Mesenchymal stem cell (in vitro differentiated cells and primary cell): ENCODE measurements at regions not wholly inside any gene's neighbourhood (a gene's known extent, or its start where the extent isn't known, plus 50 kb on each side); places are given as distances from the start of the nearest gene placed in this dataset.
"Not testable (repeated sequence)": the region's sequence is repeated elsewhere in the genome, so short reads cannot be mapped to it uniquely, and the experiment has no call there.

Experiments
- DNase-seq: peaks from one replicate; pipeline ENCODE4 v3.0.0-alpha.2; 2013
- H2AFZ ChIP-seq: one replicate; pipeline ENCODE4 v1.6.1; 2013; ENCODE audit warnings: low read depth, mild to moderate bottlenecking, control low read depth, inconsistent platforms, low read length, moderate library complexity
- H2AK5ac ChIP-seq: 2 replicates; pipeline ENCODE4 v1.6.1; 2013; ENCODE audit warnings: low read length, moderate library complexity, mild to moderate bottlenecking, inconsistent platforms; ENCODE audit not compliant: severe bottlenecking
- H2BK120ac ChIP-seq: one replicate; pipeline ENCODE4 v1.6.1; 2013; ENCODE audit warnings: low read depth, mild to moderate bottlenecking, inconsistent platforms, low read length, moderate library complexity
- H2BK12ac ChIP-seq, 2 experiments: one replicate each; pipeline ENCODE4 v1.6.1; 2013; ENCODE audit warnings: inconsistent platforms in 2 of 2, low read length in 2 of 2, mild to moderate bottlenecking in 2 of 2, moderate library complexity in 2 of 2, control low read depth in 1 of 2
- H2BK15ac ChIP-seq: one replicate; pipeline ENCODE4 v1.6.1; 2013; ENCODE audit warnings: mild to moderate bottlenecking, low read depth, inconsistent platforms; ENCODE audit not compliant: poor library complexity, severe bottlenecking
- H2BK5ac ChIP-seq: 2 replicates; pipeline ENCODE4 v1.6.1; 2013; ENCODE audit warnings: low read depth, mild to moderate bottlenecking, low read length, control low read depth, inconsistent platforms; ENCODE audit not compliant: poor library complexity, severe bottlenecking
- H3K14ac ChIP-seq, 2 experiments: one replicate each; pipeline ENCODE4 v1.6.1; 2013; ENCODE audit warnings: inconsistent platforms in 2 of 2, low read length in 2 of 2, control low read depth in 1 of 2, mild to moderate bottlenecking in 1 of 2, moderate library complexity in 1 of 2
- H3K18ac ChIP-seq, 2 experiments: one replicate each; pipeline ENCODE4 v1.6.1; 2013; ENCODE audit warnings: inconsistent platforms in 2 of 2, low read length in 2 of 2, control low read depth in 1 of 2, low read depth in 1 of 2, mild to moderate bottlenecking in 1 of 2
- H3K23ac ChIP-seq, 2 experiments: one replicate each; pipeline ENCODE4 v1.6.1; 2013; ENCODE audit warnings: inconsistent platforms in 2 of 2, low read length in 2 of 2, mild to moderate bottlenecking in 2 of 2, moderate library complexity in 2 of 2, control low read depth in 1 of 2
- H3K27ac ChIP-seq: 2 replicates; pipeline ENCODE4 v1.5.1; 2013; ENCODE audit warnings: mild to moderate bottlenecking, moderate library complexity, low read length, control low read depth, inconsistent platforms; ENCODE audit not compliant: poor library complexity, severe bottlenecking
- H3K27me3 ChIP-seq, 2 experiments: 2 replicates each; pipeline versions ENCODE4 v1.6.1 to v1.7.0; 2013; ENCODE audit warnings: low read length in 2 of 2, mild to moderate bottlenecking in 2 of 2, moderate library complexity in 2 of 2, control low read depth in 1 of 2, inconsistent platforms in 1 of 2; ENCODE audit not compliant: control insufficient read depth in 1 of 2, insufficient read depth in 1 of 2
- H3K36me3 ChIP-seq, 2 experiments: 2 replicates each; pipeline versions ENCODE4 v1.6.1 to v1.7.0; 2013; ENCODE audit warnings: low read length in 2 of 2, control low read depth in 1 of 2, inconsistent platforms in 1 of 2, low read depth in 1 of 2, mild to moderate bottlenecking in 1 of 2; ENCODE audit not compliant: insufficient read depth in 2 of 2, control insufficient read depth in 1 of 2
- H3K4ac ChIP-seq, 2 experiments: one replicate each; pipeline ENCODE4 v1.6.1; 2013; ENCODE audit warnings: inconsistent platforms in 2 of 2, low read length in 2 of 2, mild to moderate bottlenecking in 2 of 2, moderate library complexity in 2 of 2, control low read depth in 1 of 2, low read depth in 1 of 2
- H3K4me1 ChIP-seq: 2 replicates; pipeline ENCODE4 v1.6.1; 2013; ENCODE audit warnings: low read depth, low read length, control low read depth; ENCODE audit not compliant: control insufficient read depth, insufficient read depth
- H3K4me2 ChIP-seq: 2 replicates; pipeline ENCODE4 v1.6.1; 2013; ENCODE audit warnings: low read length, mild to moderate bottlenecking, inconsistent platforms; ENCODE audit not compliant: poor library complexity, severe bottlenecking
- H3K4me3 ChIP-seq, 2 experiments: 2 replicates each; pipeline versions ENCODE4 v1.5.1 to v1.7.0; 2013; ENCODE audit warnings: low read length in 2 of 2, mild to moderate bottlenecking in 2 of 2, control low read depth in 1 of 2, low read depth in 1 of 2; ENCODE audit not compliant: insufficient read depth in 1 of 2
- H3K79me1 ChIP-seq: replicated peaks from 2 replicates; pipeline ENCODE4 v1.6.1; 2013; ENCODE audit warnings: mild to moderate bottlenecking, control low read depth, low read length, inconsistent platforms; ENCODE audit not compliant: poor library complexity, severe bottlenecking
- H3K9ac ChIP-seq: 2 replicates; pipeline ENCODE4 v1.7.0; 2013; ENCODE audit warnings: mild to moderate bottlenecking, low read length, moderate library complexity
- H3K9me3 ChIP-seq: 2 replicates; pipeline ENCODE4 v1.7.0; 2013; ENCODE audit warnings: mild to moderate bottlenecking, low read length; ENCODE audit not compliant: control insufficient read depth
- H4K8ac ChIP-seq: one replicate; pipeline ENCODE4 v1.6.1; 2013; ENCODE audit warnings: inconsistent platforms, mild to moderate bottlenecking, low read length, moderate library complexity
- H4K91ac ChIP-seq: one replicate; pipeline ENCODE4 v1.6.1; 2013; ENCODE audit warnings: mild to moderate bottlenecking, low read length, inconsistent platforms
- WGBS: methylation state at CpG from one replicate; pipeline ENCODE4 v1.1.7; 2013; ENCODE audit warnings: mixed read lengths; 5-methylcytosine and 5-hydroxymethylcytosine counted together

GRCh38 chr3:905217-905616 is 187.6 kb upstream of the CNTN6 start:
- Histone ChIP-seq H3K79me1 (no peaks in the 10 kb centered on the region), H3K4ac (no peak overlapping the region), H3K4me2 (no peak overlapping the region)

GRCh38 chr3:906739-907138 is 186.1 kb upstream of the CNTN6 start:
- H2BK5ac ChIP-seq: no peak overlapping the region
- no peaks in the 10 kb centered on the region for H3K27me3 ChIP-seq
- DNase-seq: no peak
- no peak overlapping the region for H3K23ac ChIP-seq
- no peaks in the 10 kb centered on the region for H3K36me3 ChIP-seq
- no peak overlapping the region for H3K9ac ChIP-seq
- no peak overlapping the region for H3K27ac ChIP-seq
- no peak overlapping the region for H3K4me2 ChIP-seq
- no peak overlapping the region for H2AK5ac ChIP-seq
- H2BK15ac ChIP-seq: no peak overlapping the region
- H3K9me3 ChIP-seq: no peaks in the 10 kb centered on the region
- no peaks in the 10 kb centered on the region for H3K79me1 ChIP-seq
- H2BK12ac ChIP-seq: no peak overlapping the region
- no peak overlapping the region for H3K4ac ChIP-seq
- H3K18ac ChIP-seq: no peak overlapping the region
- no peak overlapping the region for H2AFZ ChIP-seq
- no peak overlapping the region for H3K4me3 ChIP-seq
- H3K14ac ChIP-seq: no peak overlapping the region
- H2BK120ac ChIP-seq: no peak overlapping the region
- 72% methylated on average over 3 of the region's 3 CpGs for WGBS
- no peaks in the 10 kb centered on the region for H3K4me1 ChIP-seq
- H4K91ac ChIP-seq: no peak overlapping the region
- no peak overlapping the region for H4K8ac ChIP-seq

More at GRCh38 chr3:905217-905616, 187.6 kb upstream of the CNTN6 start:
- H4K91ac ChIP-seq: no peak overlapping the region
- H3K27me3 ChIP-seq: no peaks in the 10 kb centered on the region
- H2BK120ac ChIP-seq: no peak overlapping the region
- no peak overlapping the region for H4K8ac ChIP-seq
- H3K27ac ChIP-seq: no peak overlapping the region
- DNase-seq: no peak
- no peak overlapping the region for H3K9ac ChIP-seq
- H2AK5ac ChIP-seq: no peak overlapping the region
- no peak overlapping the region for H2BK15ac ChIP-seq
- no peaks in the 10 kb centered on the region for H3K4me1 ChIP-seq
- no peaks in the 10 kb centered on the region for H3K36me3 ChIP-seq
- no peak overlapping the region for H2BK12ac ChIP-seq
- WGBS: 75% methylated on average over 1 of the region's 2 CpGs
- no peak overlapping the region for H3K14ac ChIP-seq
- no peak overlapping the region for H2AFZ ChIP-seq
- no peak overlapping the region for H3K23ac ChIP-seq
- H2BK5ac ChIP-seq: no peak overlapping the region
- H3K18ac ChIP-seq: no peak overlapping the region
- H3K4me3 ChIP-seq: no peak overlapping the region
- H3K9me3 ChIP-seq: no peaks in the 10 kb centered on the region

GRCh38 chr3:908839-909238 is 184.0 kb upstream of the CNTN6 start:
- no peaks in the 10 kb centered on the region for H3K27me3 ChIP-seq
- H3K18ac ChIP-seq: no peak overlapping the region
- H3K4me1 ChIP-seq: no peaks in the 10 kb centered on the region
- no peaks in the 10 kb centered on the region for H3K79me1 ChIP-seq
- H3K14ac ChIP-seq: no peak overlapping the region
- H3K9me3 ChIP-seq: no peaks in the 10 kb centered on the region
- H4K91ac ChIP-seq: no peak overlapping the region
- no peak overlapping the region for H3K4me3 ChIP-seq
- H2BK120ac ChIP-seq: no peak overlapping the region
- no peak overlapping the region for H3K4me2 ChIP-seq
- no peak overlapping the region for H2AFZ ChIP-seq
- no peaks in the 10 kb centered on the region for H3K36me3 ChIP-seq
- no peak overlapping the region for H2BK5ac ChIP-seq
- no peak for DNase-seq
- no peak overlapping the region for H3K27ac ChIP-seq
- H3K23ac ChIP-seq: no peak overlapping the region
- H4K8ac ChIP-seq: no peak overlapping the region
- H3K9ac ChIP-seq: no peak overlapping the region
- H3K4ac ChIP-seq: no peak overlapping the region
- no peak overlapping the region for H2AK5ac ChIP-seq
- no peak overlapping the region for H2BK12ac ChIP-seq
- H2BK15ac ChIP-seq: no peak overlapping the region
- 51% methylated on average over 2 of the region's 2 CpGs for WGBS

- 78% methylated on average over 4 of the region's 4 CpGs for WGBS
- not testable (repeated sequence) for H3K9me3 ChIP-seq, H2AFZ ChIP-seq, DNase-seq, H3K4me1 ChIP-seq, H2BK15ac ChIP-seq, H2AK5ac ChIP-seq, H3K27me3 ChIP-seq, H3K14ac ChIP-seq, H4K8ac ChIP-seq, H2BK5ac ChIP-seq, H3K4me3 ChIP-seq, H3K36me3 ChIP-seq, H3K23ac ChIP-seq, H3K9ac ChIP-seq, H3K79me1 ChIP-seq, H3K4ac ChIP-seq, H4K91ac ChIP-seq, H2BK120ac ChIP-seq, H3K4me2 ChIP-seq, H3K27ac ChIP-seq, H2BK12ac ChIP-seq, H3K18ac ChIP-seq
Measured at GRCh38 chr3:912717-913116, 180.1 kb upstream of the CNTN6 start.
